Hepatocyte (in vitro differentiated cells): ENCODE measurements at regions not wholly inside any gene's neighbourhood (a gene's known extent, or its start where the extent isn't known, plus 50 kb on each side); places are given as distances from the start of the nearest gene placed in this dataset.

Experiments used
- CTCF ChIP-seq: fragments of 200-600 bp; sonication (generic); IDR thresholded peaks from 2 replicates; pipeline ENCODE4 v1.5.1; 2016; ENCODE audit warnings: antibody characterized with exemption, mild to moderate bottlenecking; ENCODE audit not compliant: poor library complexity
- EZH2 ChIP-seq: fragments of 200-600 bp; sonication (generic); IDR thresholded peaks from 2 replicates; pipeline ENCODE4 v1.6.1; 2016; ENCODE audit warnings: antibody characterized with exemption, mild to moderate bottlenecking, borderline replicate concordance
- EZH2phosphoT487 ChIP-seq: fragments of 200-600 bp; sonication (generic); IDR thresholded peaks from one replicate; pipeline ENCODE4 v1.6.1; 2018; ENCODE audit warnings: antibody characterized with exemption, mild to moderate bottlenecking, low read depth, moderate library complexity; ENCODE audit not compliant: unreplicated experiment, severe bottlenecking

- no peak for TF ChIP-seq CTCF
- no peak for TF ChIP-seq EZH2phosphoT487
- TF ChIP-seq EZH2 = no peak
Observed at GRCh38 chr14:26935733-26936132, 337.9 kb upstream of the NOVA1 start.
